CD4-positive, CD25-positive, alpha-beta regulatory T cell (primary cell): ENCODE measurements at regions not wholly inside any gene's neighbourhood (a gene's known extent, or its start where the extent isn't known, plus 50 kb on each side); places are given as distances from the start of the nearest gene placed in this dataset.

Experiments
- ATAC-seq, 2 donors: fragments of 150-1000 bp; cut with Tn5 transposase; one replicate each; pipeline ENCODE4 v1.10.0; 2021; ENCODE audit warnings: low read depth in 2 of 2, moderate number of reproducible peaks in 2 of 2, moderate library complexity in 1 of 2
- DNase-seq, 3 donors: peaks; one replicate each; pipeline versions ENCODE4 v3.0.0 to v3.0.0-alpha.2; 2012 to 2022; ENCODE audit warnings: mixed read lengths in 1 of 3
- H3K27ac ChIP-seq: one replicate; pipeline ENCODE4 v1.7.0; 2013; ENCODE audit warnings: mild to moderate bottlenecking, low read length; ENCODE audit not compliant: insufficient read depth, poor library complexity, severe bottlenecking
- H3K27me3 ChIP-seq: one replicate; pipeline ENCODE4 v1.7.0; 2013; ENCODE audit warnings: low read length; ENCODE audit not compliant: control insufficient read depth, insufficient read depth
- H3K36me3 ChIP-seq: one replicate; pipeline ENCODE4 v1.7.0; 2013; ENCODE audit warnings: mild to moderate bottlenecking, low read length, moderate library complexity; ENCODE audit not compliant: control insufficient read depth, insufficient read depth
- H3K4me1 ChIP-seq: 2 replicates; pipeline ENCODE4 v1.7.0; 2013; ENCODE audit warnings: mild to moderate bottlenecking, low read length; ENCODE audit not compliant: insufficient read depth, control insufficient read depth, poor library complexity, severe bottlenecking
- H3K4me3 ChIP-seq: one replicate; pipeline ENCODE4 v1.7.0; 2013; ENCODE audit warnings: low read depth, mild to moderate bottlenecking, low read length, moderate library complexity
- H3K9me3 ChIP-seq, 2 experiments: 1 replicate in 1 of 2; 2 replicates in 1 of 2; pipeline ENCODE4 v1.7.0; 2013; ENCODE audit warnings: low read length in 2 of 2, mild to moderate bottlenecking in 1 of 2, moderate library complexity in 1 of 2; ENCODE audit not compliant: control insufficient read depth in 2 of 2
- H3K27ac Mint-ChIP-seq, 3 donors: one replicate each; pipeline ENCODE4 v1.8.0; 2020 to 2022; ENCODE audit warnings: mild to moderate bottlenecking in 3 of 3, mixed read lengths in 3 of 3, moderate library complexity in 2 of 3
- H3K27me3 Mint-ChIP-seq: one replicate; pipeline ENCODE4 v1.8.0; 2022; ENCODE audit warnings: mild to moderate bottlenecking, mixed read lengths
- H3K36me3 Mint-ChIP-seq: one replicate; pipeline ENCODE4 v1.8.0; 2020; ENCODE audit warnings: mixed read lengths
- H3K4me1 Mint-ChIP-seq, 4 donors: one replicate each; pipeline ENCODE4 v1.8.0; 2020 to 2022; ENCODE audit warnings: mixed read lengths in 4 of 4, mild to moderate bottlenecking in 1 of 4
- H3K4me3 Mint-ChIP-seq, 4 donors: one replicate each; pipeline ENCODE4 v1.8.0; 2020 to 2022; ENCODE audit warnings: mild to moderate bottlenecking in 4 of 4, mixed read lengths in 4 of 4, moderate library complexity in 3 of 4
- H3K9me3 Mint-ChIP-seq, 7 donors: one replicate each; pipeline ENCODE4 v1.8.0; 2020 to 2022; ENCODE audit warnings: mixed read lengths in 7 of 7, mild to moderate bottlenecking in 3 of 7, moderate library complexity in 2 of 7

DNA sequence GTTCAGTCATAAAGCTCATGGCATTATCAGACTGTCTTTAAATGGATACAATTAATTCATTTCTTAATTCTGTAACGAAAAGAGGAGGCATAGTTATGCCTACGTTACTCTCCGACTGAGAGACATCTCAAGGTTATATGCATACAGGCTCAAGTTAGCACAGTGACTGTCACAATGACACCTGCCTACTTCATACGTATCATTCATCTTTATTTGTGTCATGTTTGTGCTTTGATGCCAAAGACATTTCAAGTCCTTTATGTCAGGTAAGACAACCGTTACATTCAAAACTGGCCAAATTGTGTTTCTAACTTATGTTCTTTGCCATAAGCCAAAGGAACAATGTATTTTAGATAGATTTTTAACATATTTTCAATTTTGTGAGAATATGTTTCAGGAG is 328.8 kb upstream of the NRG3 start:
- no peaks in the 10 kb centered on the region for H3K36me3 ChIP-seq
- no peaks in the 10 kb centered on the region for H3K4me1 ChIP-seq
- peaks cover 0 to 14% of the 10 kb centered on the region in 2 experiments for H3K9me3 ChIP-seq
- no peak overlapping the region for H3K27ac ChIP-seq
- Mint-ChIP-seq H3K4me1 (no peaks in the 10 kb centered on the region), H3K36me3 (no peaks in the 10 kb centered on the region), H3K9me3 (peaks cover 3 to 37% (median 15%) of the 10 kb centered on the region in 7 donors), H3K27ac (no peak overlapping the region), H3K27me3 (peaks cover 1% of the 10 kb centered on the region), H3K4me3 (no peak overlapping the region)
- ATAC-seq (no peak), DNase-seq (no peak)
- H3K4me3 ChIP-seq: no peak overlapping the region
- no peaks in the 10 kb centered on the region for H3K27me3 ChIP-seq

- no peaks in the 10 kb centered on the region for H3K27me3 ChIP-seq
- H3K9me3 Mint-ChIP-seq: peaks cover 3 to 48% (median 15%) of the 10 kb centered on the region in 7 donors
- peaks cover 5% of the 10 kb centered on the region for H3K27me3 Mint-ChIP-seq
- H3K27ac Mint-ChIP-seq: no peak overlapping the region
- H3K36me3 Mint-ChIP-seq: no peaks in the 10 kb centered on the region
- no peaks in the 10 kb centered on the region for H3K36me3 ChIP-seq
- H3K4me3 ChIP-seq: no peak overlapping the region
- no peak overlapping the region for H3K27ac ChIP-seq
- H3K4me1 ChIP-seq: no peaks in the 10 kb centered on the region
- peaks cover 0 to 18% of the 10 kb centered on the region in 2 experiments for H3K9me3 ChIP-seq
- no peak overlapping the region for H3K4me3 Mint-ChIP-seq
- no peaks in the 10 kb centered on the region for H3K4me1 Mint-ChIP-seq
- no peak for DNase-seq
- no peak for ATAC-seq
These were observed 326.8 kb upstream of the NRG3 start for GRCh38 chr10:81548160-81548559.

DNA sequence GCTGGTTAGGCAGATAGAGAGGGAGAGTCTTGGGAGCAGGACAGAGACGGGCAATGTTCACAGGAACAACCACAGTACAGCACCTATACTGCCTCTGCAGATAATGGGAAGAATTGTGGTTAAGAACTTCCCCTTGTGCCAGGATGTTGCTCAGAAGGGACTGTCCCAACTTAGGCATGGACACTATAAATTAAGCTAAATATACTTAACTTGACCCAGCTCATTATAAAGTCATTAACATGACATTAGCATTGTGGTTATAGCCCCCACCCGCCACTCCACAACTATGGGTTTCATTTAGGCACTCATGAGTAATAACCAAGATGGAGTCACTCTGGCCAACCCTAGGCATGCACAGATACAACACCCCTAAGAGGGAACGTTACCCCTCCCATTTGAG is 310.9 kb upstream of the NRG3 start:
- no peaks in the 10 kb centered on the region for H3K27me3 Mint-ChIP-seq
- ATAC-seq: no peak
- no peaks in the 10 kb centered on the region for H3K4me1 Mint-ChIP-seq
- DNase-seq: no peak
- no peak overlapping the region for H3K4me3 ChIP-seq
- no peak overlapping the region for H3K27ac Mint-ChIP-seq
- no peak overlapping the region for H3K27ac ChIP-seq
- peaks cover 0 to 8% (median 4%) of the 10 kb centered on the region in 7 donors for H3K9me3 Mint-ChIP-seq
- no peaks in the 10 kb centered on the region for H3K9me3 ChIP-seq
- no peaks in the 10 kb centered on the region for H3K4me1 ChIP-seq
- no peaks in the 10 kb centered on the region for H3K36me3 Mint-ChIP-seq
- no peak overlapping the region for H3K4me3 Mint-ChIP-seq
- no peaks in the 10 kb centered on the region for H3K36me3 ChIP-seq
- H3K27me3 ChIP-seq: no peaks in the 10 kb centered on the region

GRCh38 chr10:81569488-81569887 is 305.5 kb upstream of the NRG3 start:
- peaks cover 0 to 4% of the 10 kb centered on the region in 2 experiments for H3K9me3 ChIP-seq

DNA sequence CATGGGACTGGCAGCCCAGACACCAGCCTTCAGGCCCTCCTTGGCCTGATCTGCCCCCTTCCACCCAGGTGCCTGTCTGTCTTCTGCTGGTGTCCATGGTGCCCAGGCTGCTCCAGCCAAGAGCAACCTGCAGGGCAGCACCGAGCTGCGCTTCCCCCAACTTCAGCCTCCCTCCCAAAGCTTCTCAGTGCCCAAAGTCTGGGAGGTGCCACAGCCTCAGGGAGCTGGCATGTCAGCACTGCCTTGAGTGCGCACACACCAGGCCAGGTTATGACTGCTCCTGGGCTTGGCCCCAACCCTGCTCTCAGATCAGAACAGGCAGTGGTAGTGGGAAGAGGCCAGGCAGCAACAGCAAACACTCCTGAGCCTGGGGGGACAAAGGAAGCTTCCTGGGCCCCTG is 304.6 kb upstream of the NRG3 start:
- Mint-ChIP-seq H3K27ac (no peak overlapping the region), H3K4me3 (no peak overlapping the region), H3K4me1 (no peaks in the 10 kb centered on the region)

More at GRCh38 chr10:81569488-81569887, 305.5 kb upstream of the NRG3 start:
- Mint-ChIP-seq H3K9me3 (peaks cover 0 to 14% (median 4%) of the 10 kb centered on the region in 7 donors), H3K27me3 (no peaks in the 10 kb centered on the region), H3K27ac (no peak overlapping the region), H3K4me3 (no peak overlapping the region), H3K36me3 (no peaks in the 10 kb centered on the region), H3K4me1 (no peaks in the 10 kb centered on the region)
- ATAC-seq (no peak), DNase-seq (no peak)
- Histone ChIP-seq H3K4me1 (no peaks in the 10 kb centered on the region), H3K27me3 (no peaks in the 10 kb centered on the region), H3K36me3 (no peaks in the 10 kb centered on the region), H3K27ac (no peak overlapping the region), H3K4me3 (no peak overlapping the region)

GRCh38 chr10:81570878-81571794 is 303.9 kb upstream of the NRG3 start:
- Histone ChIP-seq H3K36me3 (no peaks in the 10 kb centered on the region), H3K4me1 (no peaks in the 10 kb centered on the region), H3K27ac (no peak overlapping the region), H3K4me3 (no peak overlapping the region), H3K27me3 (no peaks in the 10 kb centered on the region), H3K9me3 (peaks cover 0 to 11% of the 10 kb centered on the region in 2 experiments)
- peaks cover 0 to 20% (median 4%) of the 10 kb centered on the region in 7 donors for H3K9me3 Mint-ChIP-seq
- H3K36me3 Mint-ChIP-seq: no peaks in the 10 kb centered on the region
- DNase-seq (no peak), ATAC-seq (no peak)
- H3K27ac Mint-ChIP-seq: no peak overlapping the region
- H3K4me3 Mint-ChIP-seq: no peak overlapping the region
- no peaks in the 10 kb centered on the region for H3K4me1 Mint-ChIP-seq
- no peaks in the 10 kb centered on the region for H3K27me3 Mint-ChIP-seq

More for the DNA sequence above, 304.6 kb upstream of the NRG3 start:
- Histone ChIP-seq H3K4me1 (no peaks in the 10 kb centered on the region), H3K4me3 (no peak overlapping the region), H3K27ac (no peak overlapping the region), H3K27me3 (no peaks in the 10 kb centered on the region), H3K9me3 (peaks cover 0 to 6% of the 10 kb centered on the region in 2 experiments), H3K36me3 (no peaks in the 10 kb centered on the region)
- H3K27me3 Mint-ChIP-seq: no peaks in the 10 kb centered on the region
- H3K36me3 Mint-ChIP-seq: no peaks in the 10 kb centered on the region
- H3K9me3 Mint-ChIP-seq: peaks cover 0 to 16% (median 4%) of the 10 kb centered on the region in 7 donors
- no peak for DNase-seq
- no peak for ATAC-seq

DNA sequence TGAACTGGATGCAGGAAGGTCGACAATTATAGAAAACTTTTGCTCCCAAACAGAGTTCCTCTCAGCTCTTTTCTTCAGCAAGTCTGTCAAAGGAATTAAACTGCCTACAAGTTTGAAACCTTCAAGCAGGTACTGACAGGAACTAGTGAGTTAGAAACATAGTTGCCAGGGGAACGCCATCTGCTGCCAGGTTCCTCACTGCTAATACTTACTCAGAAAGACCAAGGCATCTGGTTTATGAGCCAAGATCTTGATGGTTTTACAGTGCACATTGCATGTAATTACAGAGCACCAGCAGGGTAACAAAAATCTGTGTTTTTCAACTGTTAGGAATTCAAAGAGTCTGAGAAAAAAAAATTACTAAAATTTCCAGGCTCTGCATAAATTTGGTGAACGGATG is 300.0 kb upstream of the NRG3 start:
- Histone ChIP-seq H3K4me3 (no peak overlapping the region), H3K27me3 (no peaks in the 10 kb centered on the region), H3K27ac (no peak overlapping the region), H3K36me3 (no peaks in the 10 kb centered on the region), H3K9me3 (peaks cover 0 to 11% of the 10 kb centered on the region in 2 experiments), H3K4me1 (no peaks in the 10 kb centered on the region)
- H3K4me1 Mint-ChIP-seq: no peaks in the 10 kb centered on the region
- no peak overlapping the region for H3K4me3 Mint-ChIP-seq
- ATAC-seq (no peak), DNase-seq (no peak)
- peaks cover 0 to 28% (median 7%) of the 10 kb centered on the region in 7 donors for H3K9me3 Mint-ChIP-seq
- H3K27ac Mint-ChIP-seq: no peak overlapping the region
- no peaks in the 10 kb centered on the region for H3K36me3 Mint-ChIP-seq
- no peaks in the 10 kb centered on the region for H3K27me3 Mint-ChIP-seq

GRCh38 chr10:81576336-81576735 is 298.7 kb upstream of the NRG3 start:
- H3K4me1 Mint-ChIP-seq: no peaks in the 10 kb centered on the region
- Histone ChIP-seq H3K4me3 (no peak overlapping the region), H3K4me1 (no peaks in the 10 kb centered on the region), H3K27ac (no peak overlapping the region), H3K27me3 (no peaks in the 10 kb centered on the region), H3K9me3 (peaks cover 0 to 7% of the 10 kb centered on the region in 2 experiments), H3K36me3 (no peaks in the 10 kb centered on the region)
- no peaks in the 10 kb centered on the region for H3K27me3 Mint-ChIP-seq
- no peak overlapping the region for H3K27ac Mint-ChIP-seq
- no peak overlapping the region for H3K4me3 Mint-ChIP-seq
- H3K36me3 Mint-ChIP-seq: no peaks in the 10 kb centered on the region
- DNase-seq (no peak), ATAC-seq (no peak)
- peaks cover 0 to 28% (median 7%) of the 10 kb centered on the region in 7 donors for H3K9me3 Mint-ChIP-seq
